ENCODE measurements at regions not wholly inside any gene's neighbourhood (a gene's known extent, or its start where the extent isn't known, plus 50 kb on each side); places are given as distances from the start of the nearest gene placed in this dataset.

- TF ChIP-seq, protein P1, sequence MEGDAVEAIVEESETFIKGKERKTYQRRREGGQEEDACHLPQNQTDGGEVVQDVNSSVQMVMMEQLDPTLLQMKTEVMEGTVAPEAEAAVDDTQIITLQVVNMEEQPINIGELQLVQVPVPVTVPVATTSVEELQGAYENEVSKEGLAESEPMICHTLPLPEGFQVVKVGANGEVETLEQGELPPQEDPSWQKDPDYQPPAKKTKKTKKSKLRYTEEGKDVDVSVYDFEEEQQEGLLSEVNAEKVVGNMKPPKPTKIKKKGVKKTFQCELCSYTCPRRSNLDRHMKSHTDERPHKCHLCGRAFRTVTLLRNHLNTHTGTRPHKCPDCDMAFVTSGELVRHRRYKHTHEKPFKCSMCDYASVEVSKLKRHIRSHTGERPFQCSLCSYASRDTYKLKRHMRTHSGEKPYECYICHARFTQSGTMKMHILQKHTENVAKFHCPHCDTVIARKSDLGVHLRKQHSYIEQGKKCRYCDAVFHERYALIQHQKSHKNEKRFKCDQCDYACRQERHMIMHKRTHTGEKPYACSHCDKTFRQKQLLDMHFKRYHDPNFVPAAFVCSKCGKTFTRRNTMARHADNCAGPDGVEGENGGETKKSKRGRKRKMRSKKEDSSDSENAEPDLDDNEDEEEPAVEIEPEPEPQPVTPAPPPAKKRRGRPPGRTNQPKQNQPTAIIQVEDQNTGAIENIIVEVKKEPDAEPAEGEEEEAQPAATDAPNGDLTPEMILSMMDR (IDR thresholded peaks at IDR 0.05), result no peak
- TF ChIP-seq POLR2A (IDR thresholded peaks at IDR 0.05), result no peak
These were observed 215.7 kb downstream of the TEX29 start for GRCh38 chr13:111536075-111536642.
